ENCODE measurements at regions not wholly inside any gene's neighbourhood (a gene's known extent, or its start where the extent isn't known, plus 50 kb on each side); places are given as distances from the start of the nearest gene placed in this dataset.
"Not testable (repeated sequence)": the region's sequence is repeated elsewhere in the genome, so short reads cannot be mapped to it uniquely, and the experiment has no call there.

- DNase-seq (ENCODE audit: low read depth, low spot score) = no peak
These were observed 99.7 kb upstream of the PITRM1 start for GRCh38 chr10:3272300-3272699.

- no peak for DNase-seq (ENCODE audit: low read depth, low spot score)
These were observed 99.0 kb upstream of the PITRM1 start for GRCh38 chr10:3271354-3272115.

- no peak for DNase-seq (ENCODE audit: low read depth, low spot score)
These were observed 98.2 kb upstream of the PITRM1 start for GRCh38 chr10:3270577-3271316.

GRCh38 chr10:3268025-3268424, 95.4 kb upstream of the PITRM1 start:
- no peak for DNase-seq (ENCODE audit: low read depth, low spot score)

- DNase-seq (ENCODE audit: low read depth, low spot score) = no peak
These were observed 92.5 kb upstream of the PITRM1 start for GRCh38 chr10:3265088-3265487.

GRCh38 chr10:3264161-3264761, 91.7 kb upstream of the PITRM1 start:
- no peak for DNase-seq (ENCODE audit: low read depth, low spot score)

- no peak for DNase-seq (ENCODE audit: low read depth, low spot score)
These were observed 91.2 kb upstream of the PITRM1 start for GRCh38 chr10:3263747-3264146.

- DNase-seq (ENCODE audit: low read depth, low spot score) = no peak
These were observed 90.5 kb upstream of the PITRM1 start for GRCh38 chr10:3263082-3263481.

GRCh38 chr10:3261921-3262320, 89.3 kb upstream of the PITRM1 start:
- DNase-seq (ENCODE audit: low read depth, low spot score) = no peak

GRCh38 chr10:3260066-3260834, 87.7 kb upstream of the PITRM1 start:
- no peak for DNase-seq (ENCODE audit: low read depth, low spot score)

GRCh38 chr10:3259499-3259898, 86.9 kb upstream of the PITRM1 start:
- DNase-seq (ENCODE audit: low read depth, low spot score) = no peak

- DNase-seq (ENCODE audit: low read depth, low spot score) = no peak
These were observed 85.8 kb upstream of the PITRM1 start for GRCh38 chr10:3258394-3258793.

GRCh38 chr10:3255616-3256015, 83.0 kb upstream of the PITRM1 start:
- DNase-seq (ENCODE audit: low read depth, low spot score) = no peak

GRCh38 chr10:3255075-3255474, 82.5 kb upstream of the PITRM1 start:
- DNase-seq (ENCODE audit: low read depth, low spot score) = no peak

GRCh38 chr10:3253974-3254373, 81.4 kb upstream of the PITRM1 start:
- DNase-seq (ENCODE audit: low read depth, low spot score) = not testable (repeated sequence)

- DNase-seq (ENCODE audit: low read depth, low spot score) = no peak
These were observed 78.6 kb upstream of the PITRM1 start for GRCh38 chr10:3251172-3251571.

- no peak for DNase-seq (ENCODE audit: low read depth, low spot score)
These were observed 76.8 kb upstream of the PITRM1 start for GRCh38 chr10:3249307-3249889.

- no peak for DNase-seq (ENCODE audit: low read depth, low spot score)
These were observed 76.1 kb upstream of the PITRM1 start for GRCh38 chr10:3248526-3249306.

- no peak for DNase-seq (ENCODE audit: low read depth, low spot score)
These were observed 72.8 kb upstream of the PITRM1 start for GRCh38 chr10:3245395-3245794.

- DNase-seq (ENCODE audit: low read depth, low spot score) = no peak
These were observed 69.5 kb upstream of the PITRM1 start for GRCh38 chr10:3241967-3242650.
